Omental fat pad (tissue), 3 donors: ENCODE measurements at regions not wholly inside any gene's neighbourhood (a gene's known extent, or its start where the extent isn't known, plus 50 kb on each side); places are given as distances from the start of the nearest gene placed in this dataset.

Source experiments
- ATAC-seq: fragments of 150-250 bp; one replicate; pipeline ENCODE4 v1.9.1; 2016; ENCODE audit warnings: mild to moderate bottlenecking, moderate library complexity; ENCODE audit not compliant: low FRiP score
- DNase-seq: peaks from one replicate; pipeline ENCODE4 v3.0.0-alpha.2; 2019; ENCODE audit warnings: low spot score
- TF ChIP-seq, protein P1 (sequence below), 3 donors: fragments of 450-650 bp; IDR thresholded peaks; one replicate each; pipeline ENCODE4 v1.5.1; 2016 to 2017; ENCODE audit warnings: antibody characterized with exemption in 3 of 3, mild to moderate bottlenecking in 3 of 3, moderate library complexity in 2 of 3

GRCh38 chr4:178599521-178599920 lies 1157.3 kb upstream of the AGA start:
- DNase-seq (no peak), ATAC-seq (no peak)
- TF ChIP-seq, protein P1, sequence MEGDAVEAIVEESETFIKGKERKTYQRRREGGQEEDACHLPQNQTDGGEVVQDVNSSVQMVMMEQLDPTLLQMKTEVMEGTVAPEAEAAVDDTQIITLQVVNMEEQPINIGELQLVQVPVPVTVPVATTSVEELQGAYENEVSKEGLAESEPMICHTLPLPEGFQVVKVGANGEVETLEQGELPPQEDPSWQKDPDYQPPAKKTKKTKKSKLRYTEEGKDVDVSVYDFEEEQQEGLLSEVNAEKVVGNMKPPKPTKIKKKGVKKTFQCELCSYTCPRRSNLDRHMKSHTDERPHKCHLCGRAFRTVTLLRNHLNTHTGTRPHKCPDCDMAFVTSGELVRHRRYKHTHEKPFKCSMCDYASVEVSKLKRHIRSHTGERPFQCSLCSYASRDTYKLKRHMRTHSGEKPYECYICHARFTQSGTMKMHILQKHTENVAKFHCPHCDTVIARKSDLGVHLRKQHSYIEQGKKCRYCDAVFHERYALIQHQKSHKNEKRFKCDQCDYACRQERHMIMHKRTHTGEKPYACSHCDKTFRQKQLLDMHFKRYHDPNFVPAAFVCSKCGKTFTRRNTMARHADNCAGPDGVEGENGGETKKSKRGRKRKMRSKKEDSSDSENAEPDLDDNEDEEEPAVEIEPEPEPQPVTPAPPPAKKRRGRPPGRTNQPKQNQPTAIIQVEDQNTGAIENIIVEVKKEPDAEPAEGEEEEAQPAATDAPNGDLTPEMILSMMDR (IDR thresholded peaks at IDR 0.05), result no peak

DNA sequence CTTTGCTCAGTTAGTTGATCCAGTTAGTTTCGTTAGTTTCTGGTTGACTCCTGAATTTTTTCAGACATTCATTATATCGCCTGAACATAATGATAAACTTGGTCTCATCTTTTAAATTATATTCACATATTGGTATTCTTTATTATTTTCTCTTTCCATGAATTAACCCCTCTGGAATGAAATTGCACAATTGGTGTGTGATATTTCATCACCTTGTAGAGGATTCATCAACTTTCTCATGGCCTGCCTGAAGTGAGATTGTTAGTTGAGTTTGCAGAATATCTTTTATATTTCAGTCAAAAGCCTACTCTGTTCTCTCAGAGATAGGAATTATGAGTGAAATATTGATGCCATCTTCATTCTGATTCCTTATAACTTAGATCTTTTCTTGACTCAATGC lies 1160.6 kb upstream of the AGA start:
- TF ChIP-seq, protein P1 (IDR thresholded peaks at IDR 0.05), result no peak
- ATAC-seq (no peak), DNase-seq (no peak)

DNA sequence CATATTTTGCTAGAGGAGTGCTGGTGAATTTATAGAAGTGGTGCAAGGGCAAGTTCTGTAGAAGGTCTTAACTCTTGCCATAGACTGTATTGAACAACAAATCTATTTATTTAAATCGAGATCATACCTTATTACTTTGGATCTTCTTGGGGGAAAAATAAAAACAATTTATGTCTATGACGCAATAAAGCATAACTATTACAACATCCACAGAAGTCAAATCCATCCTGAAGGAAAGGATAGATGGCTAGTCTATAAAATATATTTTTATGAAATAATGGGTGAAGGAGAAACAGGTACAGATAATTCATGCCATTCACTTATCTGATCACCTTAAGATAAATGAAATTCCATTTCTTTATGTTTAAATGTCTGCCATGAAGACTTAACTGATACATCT lies 1168.8 kb upstream of the AGA start:
- DNase-seq (no peak), ATAC-seq (no peak)
- TF ChIP-seq, protein P1 (IDR thresholded peaks at IDR 0.05), result no peak

DNA sequence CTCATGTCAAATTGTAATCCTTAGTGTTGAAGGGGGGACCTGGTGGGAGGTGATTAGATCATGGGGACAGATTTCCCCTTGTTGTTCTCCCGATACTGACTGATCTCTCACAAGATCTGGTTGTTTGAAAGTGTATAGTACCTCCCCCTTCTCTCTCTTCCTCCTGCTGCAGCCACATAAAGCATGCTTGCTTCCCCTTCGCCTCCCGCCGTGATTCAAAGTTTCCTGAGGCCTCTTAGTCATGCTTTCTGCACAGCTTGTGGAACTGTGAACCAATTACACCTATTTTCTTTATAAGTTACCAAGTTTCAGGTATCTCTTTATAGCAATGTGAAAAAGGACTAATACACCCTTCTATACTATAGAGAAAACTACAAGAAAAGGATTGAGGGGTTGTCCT lies 1170.5 kb upstream of the AGA start:
- ATAC-seq (no peak), DNase-seq (no peak)
- TF ChIP-seq, protein P1 (IDR thresholded peaks at IDR 0.05), result no peak

DNA sequence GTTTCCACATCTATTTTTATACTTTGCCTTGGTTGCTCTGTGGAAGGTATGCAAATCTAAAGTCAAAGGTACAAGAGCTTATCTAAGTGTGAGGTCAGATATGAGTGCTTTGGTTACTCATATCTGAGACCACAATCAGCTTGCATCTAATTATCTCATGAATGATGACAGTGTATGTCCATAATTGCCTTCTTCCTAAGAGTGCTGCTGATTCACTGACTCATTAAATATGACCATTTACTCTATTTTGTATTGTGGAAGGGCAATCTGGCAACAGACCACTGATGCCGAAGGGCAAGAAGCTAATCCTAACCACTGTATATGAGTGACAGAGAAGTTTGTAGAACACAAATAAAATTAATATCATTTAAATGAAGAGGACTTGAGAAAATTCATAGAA lies 1190.2 kb upstream of the AGA start:
- TF ChIP-seq, protein P1 (IDR thresholded peaks at IDR 0.05), result no peak
- DNase-seq (no peak), ATAC-seq (no peak)

- no peak for DNase-seq
- no peak for ATAC-seq
- TF ChIP-seq, protein P1 (IDR thresholded peaks at IDR 0.05), result no peak
These were observed 1191.0 kb upstream of the AGA start for GRCh38 chr4:178633263-178633662.

GRCh38 chr4:178664621-178665020 lies 1222.4 kb upstream of the AGA start:
- TF ChIP-seq, protein P1 (IDR thresholded peaks at IDR 0.05), result no peak
- no peak for DNase-seq
- ATAC-seq, result no peak
